Uterus (tissue), 2 donors: ENCODE measurements at regions not wholly inside any gene's neighbourhood (a gene's known extent, or its start where the extent isn't known, plus 50 kb on each side); places are given as distances from the start of the nearest gene placed in this dataset.

ENCODE experiments used
- CTCF ChIP-seq, 4 experiments: fragments of 200-600 bp in 2 of 4; fragments of 450-650 bp in 2 of 4; sonication (generic) in 2 of 4; IDR thresholded peaks; one replicate each; pipeline ENCODE4 v1.5.1; 2016 to 2019; ENCODE audit warnings: antibody characterized with exemption in 4 of 4, mild to moderate bottlenecking in 2 of 4, moderate library complexity in 1 of 4
- POLR2A ChIP-seq, 2 donors: fragments of 450-650 bp; IDR thresholded peaks; one replicate each; pipeline ENCODE4 v1.6.1; 2016; ENCODE audit warnings: antibody characterized with exemption in 2 of 2, mild to moderate bottlenecking in 1 of 2, moderate library complexity in 1 of 2

GRCh38 chr9:79988126-79988525 is 416.4 kb downstream of the TLE4 start:
- TF ChIP-seq CTCF (IDR thresholded peaks at IDR 0.05) (no peak), POLR2A (IDR thresholded peaks at IDR 0.05) (no peak)
